ENCODE measurements at regions not wholly inside any gene's neighbourhood (a gene's known extent, or its start where the extent isn't known, plus 50 kb on each side); places are given as distances from the start of the nearest gene placed in this dataset.

DNA sequence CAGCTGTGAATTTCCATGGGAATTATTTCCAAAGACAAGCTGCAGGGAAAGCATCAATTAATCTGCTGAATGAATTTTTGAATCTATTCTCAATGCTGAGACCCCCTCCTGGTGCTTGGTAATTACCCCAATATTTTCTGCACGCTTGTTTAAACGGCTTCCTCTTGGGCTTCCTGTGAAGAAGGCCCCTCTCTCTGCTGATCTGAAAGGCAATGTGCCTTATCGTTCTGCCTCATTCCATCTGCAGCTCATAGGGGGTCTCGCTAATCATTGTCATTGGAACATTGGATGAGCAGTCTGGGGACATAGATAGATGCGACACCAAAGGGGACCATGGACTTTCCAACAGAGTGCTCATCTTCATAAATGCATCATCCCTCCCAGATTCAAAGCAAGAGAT is 851.6 kb downstream of the PDHA2 start:
- no peak for DNase-seq (ENCODE audit: low read depth in 1 of 2, low spot score in 1 of 2)
- no peak overlapping the region for H3K27ac ChIP-seq (replicated peaks)
- no peak overlapping the region for H3K4me3 ChIP-seq (replicated peaks; ENCODE audit: insufficient read depth, low read length)
- TF ChIP-seq, protein P1, sequence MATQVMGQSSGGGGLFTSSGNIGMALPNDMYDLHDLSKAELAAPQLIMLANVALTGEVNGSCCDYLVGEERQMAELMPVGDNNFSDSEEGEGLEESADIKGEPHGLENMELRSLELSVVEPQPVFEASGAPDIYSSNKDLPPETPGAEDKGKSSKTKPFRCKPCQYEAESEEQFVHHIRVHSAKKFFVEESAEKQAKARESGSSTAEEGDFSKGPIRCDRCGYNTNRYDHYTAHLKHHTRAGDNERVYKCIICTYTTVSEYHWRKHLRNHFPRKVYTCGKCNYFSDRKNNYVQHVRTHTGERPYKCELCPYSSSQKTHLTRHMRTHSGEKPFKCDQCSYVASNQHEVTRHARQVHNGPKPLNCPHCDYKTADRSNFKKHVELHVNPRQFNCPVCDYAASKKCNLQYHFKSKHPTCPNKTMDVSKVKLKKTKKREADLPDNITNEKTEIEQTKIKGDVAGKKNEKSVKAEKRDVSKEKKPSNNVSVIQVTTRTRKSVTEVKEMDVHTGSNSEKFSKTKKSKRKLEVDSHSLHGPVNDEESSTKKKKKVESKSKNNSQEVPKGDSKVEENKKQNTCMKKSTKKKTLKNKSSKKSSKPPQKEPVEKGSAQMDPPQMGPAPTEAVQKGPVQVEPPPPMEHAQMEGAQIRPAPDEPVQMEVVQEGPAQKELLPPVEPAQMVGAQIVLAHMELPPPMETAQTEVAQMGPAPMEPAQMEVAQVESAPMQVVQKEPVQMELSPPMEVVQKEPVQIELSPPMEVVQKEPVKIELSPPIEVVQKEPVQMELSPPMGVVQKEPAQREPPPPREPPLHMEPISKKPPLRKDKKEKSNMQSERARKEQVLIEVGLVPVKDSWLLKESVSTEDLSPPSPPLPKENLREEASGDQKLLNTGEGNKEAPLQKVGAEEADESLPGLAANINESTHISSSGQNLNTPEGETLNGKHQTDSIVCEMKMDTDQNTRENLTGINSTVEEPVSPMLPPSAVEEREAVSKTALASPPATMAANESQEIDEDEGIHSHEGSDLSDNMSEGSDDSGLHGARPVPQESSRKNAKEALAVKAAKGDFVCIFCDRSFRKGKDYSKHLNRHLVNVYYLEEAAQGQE (IDR thresholded peaks at IDR 0.05; ENCODE audit: insufficient replicate concordance, low read depth), result no peak
- TF ChIP-seq SPI1 (IDR thresholded peaks at IDR 0.05; ENCODE audit: borderline replicate concordance, low read depth), result no peak
- TF ChIP-seq, protein P2, sequence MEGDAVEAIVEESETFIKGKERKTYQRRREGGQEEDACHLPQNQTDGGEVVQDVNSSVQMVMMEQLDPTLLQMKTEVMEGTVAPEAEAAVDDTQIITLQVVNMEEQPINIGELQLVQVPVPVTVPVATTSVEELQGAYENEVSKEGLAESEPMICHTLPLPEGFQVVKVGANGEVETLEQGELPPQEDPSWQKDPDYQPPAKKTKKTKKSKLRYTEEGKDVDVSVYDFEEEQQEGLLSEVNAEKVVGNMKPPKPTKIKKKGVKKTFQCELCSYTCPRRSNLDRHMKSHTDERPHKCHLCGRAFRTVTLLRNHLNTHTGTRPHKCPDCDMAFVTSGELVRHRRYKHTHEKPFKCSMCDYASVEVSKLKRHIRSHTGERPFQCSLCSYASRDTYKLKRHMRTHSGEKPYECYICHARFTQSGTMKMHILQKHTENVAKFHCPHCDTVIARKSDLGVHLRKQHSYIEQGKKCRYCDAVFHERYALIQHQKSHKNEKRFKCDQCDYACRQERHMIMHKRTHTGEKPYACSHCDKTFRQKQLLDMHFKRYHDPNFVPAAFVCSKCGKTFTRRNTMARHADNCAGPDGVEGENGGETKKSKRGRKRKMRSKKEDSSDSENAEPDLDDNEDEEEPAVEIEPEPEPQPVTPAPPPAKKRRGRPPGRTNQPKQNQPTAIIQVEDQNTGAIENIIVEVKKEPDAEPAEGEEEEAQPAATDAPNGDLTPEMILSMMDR (IDR thresholded peaks at IDR 0.05; ENCODE audit: insufficient read depth, low read length), result no peak
- no peak for TF ChIP-seq GABPA (IDR thresholded peaks at IDR 0.05; ENCODE audit: low read depth)
- no peak for TF ChIP-seq POLR2AphosphoS5 (IDR thresholded peaks at IDR 0.05; ENCODE audit: low read depth)
- no peaks in the 10 kb centered on the region for H3K27me3 ChIP-seq (ENCODE audit: insufficient read depth, poor library complexity, severe bottlenecking)

DNA sequence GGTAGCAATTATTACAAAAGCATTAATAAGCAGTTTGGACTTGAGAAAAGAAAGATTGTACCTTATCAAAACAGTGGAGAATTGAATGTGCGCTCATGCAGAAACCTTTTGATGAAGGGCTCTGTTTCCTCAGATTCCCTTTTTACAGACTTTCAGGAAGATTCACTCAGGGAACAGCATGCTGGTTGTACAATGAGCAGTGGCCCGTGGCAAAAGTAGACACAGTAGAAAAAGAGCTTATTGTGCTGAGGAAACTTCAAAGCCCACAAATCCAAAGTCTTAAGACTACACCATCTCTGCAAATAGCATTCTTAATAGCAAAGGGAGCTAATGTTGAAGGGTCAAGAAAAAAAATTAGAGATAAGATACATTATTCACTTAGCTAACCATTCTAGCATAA is 858.9 kb downstream of the PDHA2 start:
- Histone ChIP-seq H3K27me3 (ENCODE audit: insufficient read depth, poor library complexity, severe bottlenecking) (no peaks in the 10 kb centered on the region), H3K4me3 (replicated peaks; ENCODE audit: insufficient read depth, low read length) (no peak overlapping the region), H3K27ac (replicated peaks) (no peak overlapping the region)
- DNase-seq (ENCODE audit: low read depth in 1 of 2, low spot score in 1 of 2), result no peak
- TF ChIP-seq, protein P2 (IDR thresholded peaks at IDR 0.05; ENCODE audit: insufficient read depth, low read length), result no peak
- TF ChIP-seq SPI1 (IDR thresholded peaks at IDR 0.05; ENCODE audit: borderline replicate concordance, low read depth) (no peak), GABPA (IDR thresholded peaks at IDR 0.05; ENCODE audit: low read depth) (no peak), POLR2AphosphoS5 (IDR thresholded peaks at IDR 0.05; ENCODE audit: low read depth) (no peak)
- TF ChIP-seq, protein P1 (IDR thresholded peaks at IDR 0.05; ENCODE audit: insufficient replicate concordance, low read depth), result no peak

DNA sequence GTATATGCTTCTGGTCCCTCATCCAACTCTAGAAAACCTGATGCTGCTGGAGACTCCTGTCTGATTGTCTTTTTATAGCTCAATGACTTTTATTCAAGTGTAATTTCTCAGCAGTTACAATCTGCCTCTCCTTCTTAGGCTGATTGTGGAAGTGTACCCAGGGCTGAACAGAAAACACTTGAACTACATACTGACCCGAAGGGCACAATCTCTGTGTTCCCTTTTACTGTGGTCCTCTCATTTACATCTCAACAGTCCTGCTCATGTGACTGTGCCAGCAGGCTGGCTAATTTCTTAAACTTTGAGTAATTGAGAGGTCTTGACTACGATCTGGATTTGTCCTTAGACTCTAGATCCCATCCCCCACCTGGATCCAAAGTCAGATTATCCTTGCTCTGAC is 863.4 kb downstream of the PDHA2 start:
- no peak overlapping the region for H3K27ac ChIP-seq (replicated peaks)
- no peaks in the 10 kb centered on the region for H3K27me3 ChIP-seq (ENCODE audit: insufficient read depth, poor library complexity, severe bottlenecking)
- no peak for DNase-seq (ENCODE audit: low read depth in 1 of 2, low spot score in 1 of 2)
- no peak for TF ChIP-seq POLR2AphosphoS5 (IDR thresholded peaks at IDR 0.05; ENCODE audit: low read depth)
- TF ChIP-seq, protein P2 (IDR thresholded peaks at IDR 0.05; ENCODE audit: insufficient read depth, low read length), result no peak
- TF ChIP-seq SPI1 (IDR thresholded peaks at IDR 0.05; ENCODE audit: borderline replicate concordance, low read depth), result no peak
- TF ChIP-seq, protein P1 (IDR thresholded peaks at IDR 0.05; ENCODE audit: insufficient replicate concordance, low read depth), result no peak
- no peak overlapping the region for H3K4me3 ChIP-seq (replicated peaks; ENCODE audit: insufficient read depth, low read length)

Measured in HL-60 (cell line).